ENCODE measurements at regions not wholly inside any gene's neighbourhood (a gene's known extent, or its start where the extent isn't known, plus 50 kb on each side); places are given as distances from the start of the nearest gene placed in this dataset.

GRCh38 chr18:78652001-78652545 is 327.5 kb upstream of the SALL3 start:
- TF ChIP-seq CREB5 (CRISPR knock-in tag; IDR thresholded peaks at IDR 0.05; ENCODE audit: low read depth), result no peak
- TF ChIP-seq PATZ1 (CRISPR knock-in tag; IDR thresholded peaks at IDR 0.05; ENCODE audit: borderline replicate concordance), result no peak
- TF ChIP-seq PPARA (CRISPR knock-in tag; IDR thresholded peaks at IDR 0.05; ENCODE audit: borderline replicate concordance), result no peak
- no peak for TF ChIP-seq RARB (CRISPR knock-in tag; IDR thresholded peaks at IDR 0.05)
- TF ChIP-seq BACH2 (CRISPR knock-in tag; IDR thresholded peaks at IDR 0.05; ENCODE audit: borderline replicate concordance), result no peak
- TF ChIP-seq CSRNP3 (CRISPR knock-in tag; IDR thresholded peaks at IDR 0.05), result no peak
- TF ChIP-seq ZFP3 (CRISPR knock-in tag; IDR thresholded peaks at IDR 0.05), result no peak
- no peak for TF ChIP-seq ZNF8 (CRISPR knock-in tag; IDR thresholded peaks at IDR 0.05)
- no peak for TF ChIP-seq TSHZ2 (CRISPR knock-in tag; IDR thresholded peaks at IDR 0.05)
- TF ChIP-seq ZNF70 (CRISPR knock-in tag; IDR thresholded peaks at IDR 0.05), result no peak
